ENCODE measurements at regions not wholly inside any gene's neighbourhood (a gene's known extent, or its start where the extent isn't known, plus 50 kb on each side); places are given as distances from the start of the nearest gene placed in this dataset.

DNA sequence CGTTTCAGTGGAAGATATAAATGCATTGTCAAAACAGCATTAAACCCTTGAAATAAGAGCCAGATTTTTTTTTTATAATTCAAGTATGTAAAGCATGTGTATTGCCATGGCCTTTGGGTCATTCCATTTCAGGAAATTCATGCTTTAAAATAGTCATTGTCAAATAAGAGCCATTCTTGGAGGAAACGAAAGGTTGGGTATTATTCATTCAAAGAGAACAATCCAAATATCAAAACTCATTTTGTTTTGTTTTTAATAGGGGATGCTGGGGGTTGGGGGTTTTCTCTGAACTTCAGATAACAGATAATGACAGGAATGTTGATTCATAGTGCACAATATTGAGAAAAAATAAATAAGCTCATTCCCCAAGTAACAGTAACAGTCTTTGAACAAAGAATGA, 174.4 kb upstream of the NUDT4 start:
- TF ChIP-seq, protein P1, sequence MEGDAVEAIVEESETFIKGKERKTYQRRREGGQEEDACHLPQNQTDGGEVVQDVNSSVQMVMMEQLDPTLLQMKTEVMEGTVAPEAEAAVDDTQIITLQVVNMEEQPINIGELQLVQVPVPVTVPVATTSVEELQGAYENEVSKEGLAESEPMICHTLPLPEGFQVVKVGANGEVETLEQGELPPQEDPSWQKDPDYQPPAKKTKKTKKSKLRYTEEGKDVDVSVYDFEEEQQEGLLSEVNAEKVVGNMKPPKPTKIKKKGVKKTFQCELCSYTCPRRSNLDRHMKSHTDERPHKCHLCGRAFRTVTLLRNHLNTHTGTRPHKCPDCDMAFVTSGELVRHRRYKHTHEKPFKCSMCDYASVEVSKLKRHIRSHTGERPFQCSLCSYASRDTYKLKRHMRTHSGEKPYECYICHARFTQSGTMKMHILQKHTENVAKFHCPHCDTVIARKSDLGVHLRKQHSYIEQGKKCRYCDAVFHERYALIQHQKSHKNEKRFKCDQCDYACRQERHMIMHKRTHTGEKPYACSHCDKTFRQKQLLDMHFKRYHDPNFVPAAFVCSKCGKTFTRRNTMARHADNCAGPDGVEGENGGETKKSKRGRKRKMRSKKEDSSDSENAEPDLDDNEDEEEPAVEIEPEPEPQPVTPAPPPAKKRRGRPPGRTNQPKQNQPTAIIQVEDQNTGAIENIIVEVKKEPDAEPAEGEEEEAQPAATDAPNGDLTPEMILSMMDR (IDR thresholded peaks at IDR 0.05; ENCODE audit: control extremely low read depth, extremely low read depth, low read depth, missing control alignments) = no peak
- POLR2A ChIA-PET = no interaction called here
- CTCF ChIA-PET = interaction anchor here (1.2 to 1.9 kb wide), 3 partner anchors 10 to 20 kb away, joined by 3 to 8 read pairs (median 4); no protein-coding TSS in a partner anchor

DNA sequence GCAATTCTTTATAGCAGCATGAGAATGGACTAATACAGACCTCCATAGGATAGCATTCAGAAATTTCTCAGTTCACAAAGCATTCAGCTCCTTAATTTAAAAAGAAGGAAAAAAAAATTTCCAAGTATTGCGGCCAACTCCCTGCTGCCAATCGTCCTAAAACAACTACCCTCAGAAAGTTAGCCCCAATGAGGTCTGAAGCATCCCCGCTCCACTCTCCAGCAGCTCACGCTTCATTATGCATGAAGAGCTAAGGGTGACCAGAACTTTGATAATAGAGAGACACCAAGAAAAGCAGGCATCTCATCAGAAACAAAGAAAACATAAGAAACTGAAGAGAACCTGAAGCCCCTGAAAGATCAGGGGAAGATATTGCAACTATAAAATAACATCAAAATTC, 172.8 kb upstream of the NUDT4 start:
- DNase-seq (ENCODE audit: extremely low spot score) = no peak
- TF ChIP-seq, protein P1 (IDR thresholded peaks at IDR 0.05; ENCODE audit: control extremely low read depth, extremely low read depth, low read depth, missing control alignments) = no peak
- ChIA-PET CTCF (no interaction called here), POLR2A (no interaction called here)

More for the DNA sequence above, 174.4 kb upstream of the NUDT4 start:
- no peak for DNase-seq (ENCODE audit: extremely low spot score)

DNA sequence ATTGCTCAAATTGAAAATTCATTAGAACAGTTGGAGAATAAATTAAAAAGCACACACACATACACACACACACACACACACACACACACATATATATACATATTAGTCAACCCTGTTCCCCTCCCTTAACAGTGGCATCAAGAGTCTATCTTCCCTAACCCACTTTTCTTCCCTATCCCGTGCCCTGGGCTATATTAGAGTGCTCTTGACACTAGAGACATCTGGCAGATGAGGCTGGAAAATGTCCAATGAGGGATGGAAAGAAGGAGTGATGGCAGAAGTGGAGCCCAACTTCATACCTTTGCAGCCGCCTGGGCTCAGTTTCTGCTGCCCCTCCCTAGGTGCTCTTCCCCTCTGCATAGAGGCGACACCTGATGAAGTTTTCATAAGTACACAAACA, 172.4 kb upstream of the NUDT4 start:
- DNase-seq (ENCODE audit: extremely low spot score) = no peak
- ChIA-PET CTCF (no interaction called here), POLR2A (no interaction called here)
- TF ChIP-seq, protein P1 (IDR thresholded peaks at IDR 0.05; ENCODE audit: control extremely low read depth, extremely low read depth, low read depth, missing control alignments) = no peak

DNA sequence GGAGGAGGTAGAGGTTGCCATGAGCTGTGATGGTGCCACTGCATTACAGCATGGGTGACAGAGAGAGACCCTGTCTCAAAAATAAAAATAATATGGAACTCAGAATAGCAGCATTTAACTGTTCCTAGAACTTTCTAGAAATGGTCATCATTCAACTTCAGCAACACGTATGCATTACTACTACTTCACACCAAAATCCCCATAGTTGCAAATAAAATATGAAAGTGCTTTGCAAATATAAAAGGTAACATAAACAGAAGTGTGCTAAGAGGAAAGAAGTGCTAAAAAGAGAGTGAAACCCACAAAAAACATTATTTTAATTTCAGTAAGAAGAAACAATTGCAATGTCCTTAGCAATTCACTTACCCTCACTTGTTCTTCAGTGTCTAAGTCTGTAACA, 169.7 kb upstream of the NUDT4 start:
- POLR2A ChIA-PET = no interaction called here
- DNase-seq (ENCODE audit: extremely low spot score) = no peak
- CTCF ChIA-PET = interaction anchor here (1.5 kb wide), 2 partner anchors 12 to 22 kb away, joined by 3 to 4 read pairs; no protein-coding TSS in a partner anchor
- TF ChIP-seq, protein P1 (IDR thresholded peaks at IDR 0.05; ENCODE audit: control extremely low read depth, extremely low read depth, low read depth, missing control alignments) = no peak

DNA sequence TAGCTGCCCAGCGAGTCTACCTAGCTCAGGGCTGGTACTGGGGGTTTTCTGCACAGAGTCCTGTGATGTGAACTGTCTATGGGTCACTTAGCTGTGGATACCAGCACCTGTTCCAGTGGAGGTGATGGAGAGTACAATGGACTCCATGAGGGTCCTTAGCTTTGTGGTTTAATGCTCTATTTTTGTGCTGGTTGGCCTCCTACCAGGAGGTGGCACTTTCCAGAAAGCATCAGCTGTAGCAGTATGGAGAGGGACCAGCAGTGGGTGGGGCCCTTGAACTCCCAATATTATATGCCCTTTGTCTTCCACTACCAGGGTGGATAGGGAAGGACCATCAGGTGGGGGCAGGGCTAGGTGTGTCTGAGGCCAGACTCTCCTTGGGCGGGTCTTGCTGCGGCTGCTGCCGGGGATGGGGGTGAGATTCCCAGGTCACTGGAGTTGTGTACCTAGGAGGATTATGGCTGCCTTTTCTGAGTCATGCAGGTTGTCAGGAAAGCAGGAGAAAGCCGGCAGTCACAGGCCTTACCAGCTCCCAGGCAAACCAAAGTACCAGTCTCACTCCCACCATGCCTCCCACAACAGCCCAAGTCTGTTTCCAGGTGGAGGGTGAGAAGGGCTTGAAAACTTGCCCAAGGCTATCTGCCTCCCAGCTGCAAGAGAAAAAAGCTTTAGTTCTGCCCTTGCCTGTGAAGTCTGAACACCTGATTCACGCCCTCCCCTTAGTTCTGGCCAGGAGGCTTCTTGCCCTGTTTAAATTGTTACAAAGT, 163.0 kb upstream of the NUDT4 start:
- ChIA-PET CTCF (interaction anchor here (1.3 kb wide), 1 partner anchor 18 kb away, joined by 3 read pairs; no protein-coding TSS in a partner anchor), POLR2A (no interaction called here)
- TF ChIP-seq, protein P1 (IDR thresholded peaks at IDR 0.05; ENCODE audit: control extremely low read depth, extremely low read depth, low read depth, missing control alignments) = no peak
- DNase-seq (ENCODE audit: extremely low spot score) = no peak

DNA sequence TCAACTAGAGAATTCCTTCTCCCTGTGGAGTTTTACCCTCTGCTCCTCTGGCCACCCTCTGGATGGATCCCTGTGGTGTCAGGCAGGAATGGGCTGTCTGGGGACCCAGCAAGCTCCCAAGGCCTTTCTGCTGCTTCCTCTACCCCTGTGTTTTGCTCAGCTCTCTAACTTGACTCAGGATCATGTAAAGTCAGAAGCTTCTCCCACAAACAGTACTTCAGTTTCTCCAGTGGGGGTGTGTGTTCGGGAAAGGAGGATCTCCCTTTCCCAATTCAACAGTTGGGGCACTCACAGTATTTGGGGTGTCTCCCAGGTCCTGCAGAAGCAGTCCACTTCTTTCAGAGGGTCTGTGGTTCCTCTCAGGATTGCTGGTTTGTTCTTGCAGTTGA, 162.4 kb upstream of the NUDT4 start:
- TF ChIP-seq, protein P1 (IDR thresholded peaks at IDR 0.05; ENCODE audit: control extremely low read depth, extremely low read depth, low read depth, missing control alignments) = no peak
- ChIA-PET POLR2A (no interaction called here), CTCF (no interaction called here)
- DNase-seq (ENCODE audit: extremely low spot score) = no peak

Measured in GM10248 (cell line).